ENCODE measurements at regions not wholly inside any gene's neighbourhood (a gene's known extent, or its start where the extent isn't known, plus 50 kb on each side); places are given as distances from the start of the nearest gene placed in this dataset.

DNA sequence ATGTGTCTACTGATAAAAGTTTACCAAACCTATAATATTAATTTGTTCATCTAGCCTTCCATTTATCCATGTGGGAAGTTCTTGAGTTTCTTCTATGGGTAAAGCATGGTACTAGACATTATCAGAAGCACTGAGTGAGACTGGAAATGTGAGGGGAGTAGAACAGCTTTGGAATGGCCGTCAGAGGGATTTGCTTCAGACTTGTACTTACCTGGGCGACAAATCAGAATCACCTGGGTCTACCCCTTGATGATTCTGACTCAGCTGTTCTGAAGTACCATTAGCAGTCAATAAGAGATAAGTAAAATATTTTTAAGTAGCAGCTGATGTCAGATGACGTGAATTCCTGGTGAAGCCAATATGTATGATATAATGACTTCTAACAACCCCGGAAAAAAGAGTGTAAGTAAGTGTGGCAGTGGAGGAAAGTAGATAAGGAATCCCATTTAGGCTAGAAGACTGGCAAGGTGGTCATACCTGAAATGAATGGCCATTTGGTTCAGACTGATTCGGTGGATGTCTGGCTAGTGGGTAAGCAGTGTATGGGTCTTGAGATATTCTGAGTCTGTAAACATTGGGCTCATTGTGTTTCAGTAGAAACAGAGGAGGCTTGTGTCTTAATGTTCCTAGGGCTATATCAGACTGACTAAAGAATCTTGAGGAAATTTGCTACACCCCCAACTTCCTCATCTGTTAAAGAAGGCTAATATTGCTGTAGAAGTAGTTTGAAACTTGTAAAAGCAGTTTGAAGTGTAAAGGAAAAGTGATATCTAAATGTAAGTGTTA is 409.2 kb downstream of the NKX6-1 start:
- no peak overlapping the region for H3K27ac ChIP-seq (ENCODE audit: insufficient read length, low read depth, low read length)
- no peak overlapping the region for H3K4me3 Mint-ChIP-seq
- no peak overlapping the region for H3K18ac ChIP-seq (ENCODE audit: insufficient read length, low read depth, low read length)
- no peak for DNase-seq
- H4K8ac ChIP-seq (replicated peaks; ENCODE audit: insufficient read length, low read depth, low read length), result no peak overlapping the region
- peaks cover 6 to 8% of the 10 kb centered on the region in 2 experiments for H3K4me1 Mint-ChIP-seq
- H3K36me3 Mint-ChIP-seq (ENCODE audit: insufficient read depth in 1 of 3, low read depth in 3 of 3), result no peaks in the 10 kb centered on the region; a peak in 1 of 7 replicates
- H3K4me1 ChIP-seq (ENCODE audit: insufficient read depth, low read length), result no peaks in the 10 kb centered on the region; the same call in 1 of the 2 replicates
- H3K9me3 Mint-ChIP-seq, result no peaks in the 10 kb centered on the region
- no peak overlapping the region for H4K5ac ChIP-seq (ENCODE audit: insufficient read length, low read depth, low read length)
- no peak overlapping the region for H2BK5ac ChIP-seq (ENCODE audit: insufficient read length, low read length)
- H3K56ac ChIP-seq (ENCODE audit: insufficient read length, low read depth, low read length), result no peak overlapping the region
- H3K9ac ChIP-seq (ENCODE audit: extremely low read depth, insufficient read length, low read length), result no peak overlapping the region
- no peak overlapping the region for H3K4ac ChIP-seq (ENCODE audit: low read depth, low read length)
- no peaks in the 10 kb centered on the region for H3K23me2 ChIP-seq (ENCODE audit: insufficient read length, low read depth, low read length, poor library complexity, severe bottlenecking)
- no peaks in the 10 kb centered on the region for H3K27me3 Mint-ChIP-seq (ENCODE audit: low read depth)
- no peaks in the 10 kb centered on the region for H3K27me3 ChIP-seq (ENCODE audit: insufficient read depth, low read length)
- no peaks in the 10 kb centered on the region for H3K79me1 ChIP-seq (ENCODE audit: insufficient read depth, low read depth, low read length, poor library complexity, severe bottlenecking)
- TF ChIP-seq, protein P1, sequence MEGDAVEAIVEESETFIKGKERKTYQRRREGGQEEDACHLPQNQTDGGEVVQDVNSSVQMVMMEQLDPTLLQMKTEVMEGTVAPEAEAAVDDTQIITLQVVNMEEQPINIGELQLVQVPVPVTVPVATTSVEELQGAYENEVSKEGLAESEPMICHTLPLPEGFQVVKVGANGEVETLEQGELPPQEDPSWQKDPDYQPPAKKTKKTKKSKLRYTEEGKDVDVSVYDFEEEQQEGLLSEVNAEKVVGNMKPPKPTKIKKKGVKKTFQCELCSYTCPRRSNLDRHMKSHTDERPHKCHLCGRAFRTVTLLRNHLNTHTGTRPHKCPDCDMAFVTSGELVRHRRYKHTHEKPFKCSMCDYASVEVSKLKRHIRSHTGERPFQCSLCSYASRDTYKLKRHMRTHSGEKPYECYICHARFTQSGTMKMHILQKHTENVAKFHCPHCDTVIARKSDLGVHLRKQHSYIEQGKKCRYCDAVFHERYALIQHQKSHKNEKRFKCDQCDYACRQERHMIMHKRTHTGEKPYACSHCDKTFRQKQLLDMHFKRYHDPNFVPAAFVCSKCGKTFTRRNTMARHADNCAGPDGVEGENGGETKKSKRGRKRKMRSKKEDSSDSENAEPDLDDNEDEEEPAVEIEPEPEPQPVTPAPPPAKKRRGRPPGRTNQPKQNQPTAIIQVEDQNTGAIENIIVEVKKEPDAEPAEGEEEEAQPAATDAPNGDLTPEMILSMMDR (conservative IDR thresholded peaks at IDR 0.05), result no peak
- H3K79me2 ChIP-seq (ENCODE audit: insufficient read depth, low read length), result no peaks in the 10 kb centered on the region
- no peaks in the 10 kb centered on the region for H3K9me3 ChIP-seq (ENCODE audit: control insufficient read depth, low read depth, low read length)
- no peak overlapping the region for H2AFZ ChIP-seq (ENCODE audit: low read length)
- H2BK120ac ChIP-seq (ENCODE audit: low read depth, low read length, poor library complexity, severe bottlenecking), result no peak overlapping the region
- H3T11ph ChIP-seq (ENCODE audit: low read length), result no peak overlapping the region
- H3K23ac ChIP-seq (ENCODE audit: insufficient read length, low read depth, low read length), result no peak overlapping the region
- H2BK20ac ChIP-seq (ENCODE audit: low read depth, low read length, poor library complexity, severe bottlenecking), result no peak overlapping the region
- no peak overlapping the region for H3K14ac ChIP-seq (ENCODE audit: insufficient read depth, low read length)
- H2AK5ac ChIP-seq (ENCODE audit: insufficient read length, low read length), result no peak overlapping the region
- H2BK15ac ChIP-seq (ENCODE audit: low read depth, low read length), result no peak overlapping the region
- WGBS (ENCODE audit: extremely low coverage, insufficient read length, low lambda C conversion rate), result no CpG with 5 or more reads among the region's 5 CpGs
- no peak overlapping the region for H3K27ac Mint-ChIP-seq
- H2BK12ac ChIP-seq (ENCODE audit: insufficient read length, low read depth, low read length), result no peak overlapping the region
- no peak overlapping the region for H4K91ac ChIP-seq (ENCODE audit: insufficient read length, low read depth, low read length)
- H4K20me1 ChIP-seq (ENCODE audit: control insufficient read depth, insufficient read depth, insufficient read length), result no peaks in the 10 kb centered on the region
- H3K4me2 ChIP-seq (ENCODE audit: insufficient read depth, insufficient read length, low read length), result no peak overlapping the region
